ENCODE measurements at regions not wholly inside any gene's neighbourhood (a gene's known extent, or its start where the extent isn't known, plus 50 kb on each side); places are given as distances from the start of the nearest gene placed in this dataset.
"Not testable (repeated sequence)": the region's sequence is repeated elsewhere in the genome, so short reads cannot be mapped to it uniquely, and the experiment has no call there.

DNA sequence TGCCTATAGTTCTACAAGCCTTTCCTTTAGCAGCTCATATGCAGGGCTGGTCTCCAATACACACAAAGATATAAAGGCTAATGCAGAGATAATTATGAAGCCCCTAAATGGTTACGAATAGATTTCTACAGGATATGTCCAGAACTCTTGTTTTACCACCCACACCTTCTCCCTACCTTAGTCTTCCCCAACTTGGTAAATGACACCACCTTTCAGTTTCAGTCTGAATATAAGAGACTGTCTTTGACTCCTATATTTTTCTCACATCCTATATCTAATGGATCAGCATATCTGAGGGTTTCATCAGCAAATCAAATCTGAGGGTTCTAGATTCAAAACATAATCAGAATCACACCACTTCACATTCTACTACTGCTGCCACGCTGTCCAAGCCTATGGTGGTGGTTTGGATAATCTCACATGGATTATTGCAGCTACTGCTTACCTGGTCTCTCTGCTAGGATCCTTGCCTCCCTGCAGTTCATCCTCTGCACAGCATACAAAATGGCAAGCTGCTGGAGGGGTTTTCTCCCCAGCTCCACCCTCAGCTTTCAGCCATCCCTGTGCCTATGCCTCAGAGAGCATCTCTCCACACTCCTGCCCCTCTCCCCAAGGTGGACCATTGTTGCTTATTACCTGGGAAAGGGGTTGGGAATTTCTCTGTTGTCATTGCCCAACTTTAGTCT, 178.0 kb upstream of the SPOPL start:
- no peak for DNase-seq (ENCODE audit: low read depth)
- in situ Hi-C loops (cut with HindIII; ENCODE audit: low pct_unique_long_range_greater_than_20kb, low sequenced_read_pairs): no loop called here

DNA sequence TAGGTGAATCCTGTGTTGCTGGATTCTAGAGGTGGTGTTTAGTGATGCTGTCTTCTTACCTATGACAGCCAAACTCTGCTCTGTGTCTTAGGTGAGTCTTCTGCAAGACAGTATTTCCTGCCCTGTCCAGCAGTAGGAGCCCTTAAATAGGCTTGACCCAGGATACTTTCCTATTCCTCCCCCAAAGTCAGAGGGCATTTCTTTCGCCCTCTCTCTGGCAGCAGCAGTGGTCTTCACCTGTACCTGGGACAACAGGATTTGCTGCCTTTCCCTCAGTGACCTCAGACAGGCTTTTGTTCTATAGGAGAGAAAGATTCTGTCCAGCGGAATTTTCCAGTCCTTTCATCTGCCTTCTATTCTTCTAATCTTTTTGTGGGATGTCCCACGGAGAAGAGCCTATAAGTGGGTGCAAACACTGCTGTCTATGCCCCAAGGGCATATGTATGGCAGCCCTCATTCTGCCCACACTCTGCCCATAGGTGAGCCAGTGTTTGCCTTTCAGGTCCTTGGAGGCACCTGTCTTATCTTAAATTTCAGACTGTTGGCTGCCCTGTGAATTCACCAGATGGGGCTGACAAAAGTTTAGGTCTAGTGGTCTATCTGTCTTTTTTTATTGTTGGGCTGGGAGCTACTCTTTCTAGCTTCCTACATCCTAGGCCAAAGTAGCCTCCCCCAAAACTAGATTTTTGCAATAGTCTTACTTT, 177.3 kb upstream of the SPOPL start:
- in situ Hi-C loops (cut with HindIII; ENCODE audit: low pct_unique_long_range_greater_than_20kb, low sequenced_read_pairs): no loop called here
- no peak for DNase-seq (ENCODE audit: low read depth)

DNA sequence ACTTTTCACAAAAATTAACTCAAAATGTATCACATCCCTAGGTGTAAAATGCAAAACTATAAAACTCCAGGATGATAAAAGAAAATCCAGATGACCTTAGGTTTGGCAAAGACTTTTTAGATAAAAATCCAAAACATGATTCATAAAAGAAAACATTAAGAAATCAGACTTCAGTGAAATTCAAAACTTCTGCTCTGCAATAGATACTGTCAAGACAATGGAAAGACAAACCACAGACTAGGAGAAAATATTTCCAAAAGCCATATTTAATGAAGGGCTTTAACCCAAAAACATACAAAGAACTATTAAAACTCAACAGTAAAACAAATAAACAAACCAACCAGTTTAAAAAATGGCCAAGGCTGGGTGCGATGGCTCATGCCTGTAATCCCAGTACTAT, 173.6 kb upstream of the SPOPL start:
- no peak for DNase-seq (ENCODE audit: low read depth)
- in situ Hi-C loops (cut with HindIII; ENCODE audit: low pct_unique_long_range_greater_than_20kb, low sequenced_read_pairs): no loop called here

DNA sequence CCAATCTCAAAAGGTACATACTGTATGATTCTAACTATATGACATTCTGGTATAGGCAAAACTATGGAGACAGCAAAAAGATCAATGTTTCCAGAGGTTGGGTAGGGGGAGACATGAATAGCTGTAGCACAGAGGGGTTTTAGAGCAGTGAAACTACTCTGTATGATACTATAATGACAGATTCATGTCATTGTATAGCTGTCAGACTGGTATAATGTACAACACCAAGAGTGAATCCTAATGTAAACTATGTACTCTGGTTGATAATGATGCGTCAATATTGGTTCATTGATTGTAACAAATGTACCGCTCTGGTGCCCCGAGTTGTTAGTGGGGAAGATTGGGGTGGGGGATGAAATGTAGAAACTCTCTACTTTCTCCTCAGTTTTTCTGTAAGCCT, 172.4 kb upstream of the SPOPL start:
- in situ Hi-C loops (cut with HindIII; ENCODE audit: low pct_unique_long_range_greater_than_20kb, low sequenced_read_pairs): no loop called here
- no peak for DNase-seq (ENCODE audit: low read depth)

DNA sequence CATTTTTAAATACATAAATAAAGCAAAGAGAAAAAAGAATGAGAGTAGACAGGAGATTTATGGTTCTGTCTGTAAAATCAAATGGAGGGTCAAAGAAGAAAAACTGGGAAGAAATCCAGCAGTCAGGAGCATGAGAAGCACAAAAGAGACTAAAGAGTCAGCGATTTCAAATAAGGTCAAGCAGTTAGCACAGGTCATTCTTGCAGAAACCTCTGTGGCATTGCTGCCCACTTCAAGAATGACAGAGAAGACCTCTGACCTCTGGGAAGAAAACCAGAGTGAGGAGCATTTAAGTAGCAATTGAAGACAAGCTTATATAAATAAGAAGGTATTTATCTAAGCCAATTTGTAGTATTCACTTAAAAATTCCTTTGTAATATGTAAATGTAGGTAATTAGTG, 172.0 kb upstream of the SPOPL start:
- in situ Hi-C loops (cut with HindIII; ENCODE audit: low pct_unique_long_range_greater_than_20kb, low sequenced_read_pairs): no loop called here
- no peak for DNase-seq (ENCODE audit: low read depth)

DNA sequence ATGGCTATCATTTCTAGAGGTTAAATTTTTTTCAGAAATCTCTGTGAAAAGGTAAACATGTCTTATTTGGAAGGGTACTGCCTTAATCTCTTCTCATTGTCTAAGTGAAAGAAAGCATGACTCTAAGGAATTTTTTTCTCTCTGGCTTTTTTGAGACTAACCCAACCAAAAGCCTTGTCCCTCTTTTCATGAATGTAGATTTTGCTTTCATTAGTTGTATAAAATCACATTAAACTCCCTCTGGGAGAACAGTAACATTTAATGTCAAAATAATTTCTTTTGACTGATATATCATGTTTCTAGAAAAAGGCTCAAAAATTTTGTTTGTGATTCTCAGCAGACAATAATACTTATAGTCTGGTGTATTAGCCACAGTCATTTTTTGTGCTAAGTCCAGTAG, 168.4 kb upstream of the SPOPL start:
- in situ Hi-C loops (cut with HindIII; ENCODE audit: low pct_unique_long_range_greater_than_20kb, low sequenced_read_pairs): no loop called here

DNA sequence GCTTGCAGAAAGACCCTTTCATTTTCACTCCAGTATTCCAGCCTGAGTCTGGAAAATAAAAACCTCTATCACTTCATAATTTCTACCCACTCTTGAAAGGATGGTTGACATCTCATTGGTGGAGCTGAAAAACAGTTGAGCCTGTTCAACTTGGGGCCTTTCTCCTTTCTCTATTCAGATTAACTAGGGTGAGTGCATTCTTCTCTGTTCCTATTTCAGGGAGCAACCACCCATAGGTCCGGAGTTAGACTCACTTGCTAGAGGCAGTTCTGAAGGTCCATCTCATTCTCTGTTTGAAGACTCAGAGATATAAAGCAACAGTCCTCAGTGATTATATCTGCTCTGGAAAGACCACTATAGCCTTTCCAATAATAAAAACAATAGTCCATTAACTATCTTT, 167.9 kb upstream of the SPOPL start:
- DNase-seq (ENCODE audit: low read depth): no peak
- in situ Hi-C loops (cut with HindIII; ENCODE audit: low pct_unique_long_range_greater_than_20kb, low sequenced_read_pairs): no loop called here

More for the DNA sequence above, 168.4 kb upstream of the SPOPL start:
- DNase-seq (ENCODE audit: low read depth): no peak

DNA sequence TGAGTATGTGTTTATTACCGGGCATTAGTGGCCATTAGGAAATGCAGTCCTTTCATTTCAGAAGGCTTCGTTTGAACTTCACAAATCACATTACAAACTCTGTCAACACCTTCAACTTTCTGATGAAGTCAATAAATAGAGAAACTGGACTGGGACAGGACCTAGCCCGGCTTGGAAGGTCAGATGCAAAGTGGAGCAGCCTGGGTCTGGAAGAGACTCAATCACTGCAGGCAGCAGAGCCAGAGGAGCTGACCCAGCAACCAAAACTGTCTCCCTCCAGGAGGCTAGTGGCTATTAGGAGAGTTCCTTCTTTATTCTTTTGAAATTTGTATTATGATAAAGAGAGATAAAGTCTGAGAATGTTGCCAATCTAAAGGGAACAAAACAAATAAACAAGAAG, 167.2 kb upstream of the SPOPL start:
- in situ Hi-C loops (cut with HindIII; ENCODE audit: low pct_unique_long_range_greater_than_20kb, low sequenced_read_pairs): no loop called here
- no peak for DNase-seq (ENCODE audit: low read depth)

DNA sequence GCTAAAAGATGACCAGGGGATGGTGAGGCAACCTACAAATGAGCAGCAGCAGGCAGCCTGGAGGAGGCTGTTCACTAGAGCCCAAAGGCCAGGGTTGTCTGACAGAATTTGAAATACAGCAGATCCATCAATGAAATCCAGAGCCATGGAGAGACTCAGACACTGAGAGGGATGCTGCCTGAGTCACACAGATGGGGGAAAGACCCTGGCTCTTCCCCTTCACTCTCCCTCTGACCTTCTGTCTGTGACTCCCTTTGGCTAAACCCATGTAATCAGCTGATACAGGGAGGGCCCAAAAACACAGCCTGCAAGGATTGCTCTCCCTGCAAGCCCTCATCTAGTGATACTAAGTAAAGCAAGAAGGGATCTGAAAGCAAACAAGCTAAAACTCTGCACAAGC, 166.5 kb upstream of the SPOPL start:
- in situ Hi-C loops (cut with HindIII; ENCODE audit: low pct_unique_long_range_greater_than_20kb, low sequenced_read_pairs): no loop called here
- no peak for DNase-seq (ENCODE audit: low read depth)

DNA sequence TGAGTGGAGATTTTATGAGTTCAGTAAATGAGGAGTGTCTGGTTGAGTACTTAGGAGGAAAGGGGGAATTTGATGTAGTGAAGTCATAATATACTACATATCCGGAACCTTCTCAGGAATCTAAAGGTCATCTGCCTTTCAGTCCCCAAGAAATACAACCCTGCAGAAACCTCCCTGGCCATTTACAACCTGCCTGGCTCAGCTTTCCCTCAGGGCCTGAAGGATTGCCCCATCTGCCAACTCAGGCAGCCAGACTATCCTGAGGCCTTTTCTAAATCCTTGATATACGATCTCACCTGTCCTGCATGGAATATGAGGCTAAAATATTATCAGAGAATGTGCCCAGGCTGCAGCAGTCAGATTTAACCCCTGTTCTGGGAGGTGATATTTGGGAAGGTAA, 165.4 kb upstream of the SPOPL start:
- DNase-seq (ENCODE audit: low read depth): no peak
- in situ Hi-C loops (cut with HindIII; ENCODE audit: low pct_unique_long_range_greater_than_20kb, low sequenced_read_pairs): no loop called here

DNA sequence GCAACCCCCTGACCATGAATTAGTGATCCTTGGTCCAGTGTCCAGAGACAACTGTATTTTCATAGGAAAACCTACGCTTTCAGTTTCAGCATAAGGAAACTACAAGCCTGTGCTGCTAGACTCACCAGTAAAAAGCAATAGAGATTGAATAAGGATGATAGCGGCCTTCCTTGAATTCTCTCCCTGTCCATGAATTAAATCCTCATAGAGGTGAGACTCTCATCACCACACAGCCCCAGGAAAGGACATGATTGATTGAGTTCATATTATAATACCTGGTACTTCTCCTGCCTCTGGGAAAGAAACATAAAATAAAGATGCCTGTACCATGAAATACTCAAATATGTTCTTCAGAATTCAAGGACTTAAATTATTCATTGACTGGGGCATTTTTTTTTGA, 146.3 kb upstream of the SPOPL start:
- DNase-seq (ENCODE audit: low read depth): no peak
- in situ Hi-C loops (cut with HindIII; ENCODE audit: low pct_unique_long_range_greater_than_20kb, low sequenced_read_pairs): no loop called here

DNA sequence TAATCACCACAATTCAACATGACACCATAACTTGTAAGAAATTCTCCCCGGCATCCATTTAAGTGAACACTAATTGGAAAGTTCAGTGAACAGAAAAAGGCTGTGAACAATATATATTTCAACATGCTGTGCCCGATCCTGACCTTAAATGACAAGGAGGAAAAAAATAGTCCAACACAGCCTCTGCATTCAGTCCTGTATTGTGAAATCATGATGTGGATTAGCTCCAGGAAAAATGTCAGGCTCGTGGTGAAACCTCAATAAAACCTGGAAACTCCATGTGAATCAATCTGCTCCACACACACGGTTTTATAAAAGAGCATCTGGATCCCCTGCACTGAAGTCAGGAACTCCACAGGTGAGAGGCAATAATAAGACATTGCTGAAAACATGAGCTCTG, 145.4 kb upstream of the SPOPL start:
- in situ Hi-C loops (cut with HindIII; ENCODE audit: low pct_unique_long_range_greater_than_20kb, low sequenced_read_pairs): no loop called here
- no peak for DNase-seq (ENCODE audit: low read depth)

DNA sequence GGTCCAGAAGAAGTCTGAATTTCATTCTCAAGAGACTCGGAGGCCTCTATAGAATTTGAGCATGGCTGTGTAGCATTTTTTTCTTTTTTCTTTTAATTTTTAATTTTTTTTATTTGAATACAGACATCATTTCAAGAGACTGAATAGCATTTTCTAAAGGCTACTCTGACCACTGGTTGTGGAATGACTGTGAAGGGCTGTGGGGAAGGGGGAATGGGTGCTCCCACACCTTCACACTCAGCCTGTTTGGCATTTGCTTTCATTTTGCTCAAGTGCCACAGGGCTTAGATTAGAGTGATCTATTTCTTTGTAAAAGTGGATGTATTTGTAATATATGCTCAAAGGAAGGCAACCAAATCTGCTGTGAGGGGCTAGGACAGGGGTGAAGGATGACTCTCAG, 142.0 kb upstream of the SPOPL start:
- in situ Hi-C loops (cut with HindIII; ENCODE audit: low pct_unique_long_range_greater_than_20kb, low sequenced_read_pairs): no loop called here
- DNase-seq (ENCODE audit: low read depth): no peak

DNA sequence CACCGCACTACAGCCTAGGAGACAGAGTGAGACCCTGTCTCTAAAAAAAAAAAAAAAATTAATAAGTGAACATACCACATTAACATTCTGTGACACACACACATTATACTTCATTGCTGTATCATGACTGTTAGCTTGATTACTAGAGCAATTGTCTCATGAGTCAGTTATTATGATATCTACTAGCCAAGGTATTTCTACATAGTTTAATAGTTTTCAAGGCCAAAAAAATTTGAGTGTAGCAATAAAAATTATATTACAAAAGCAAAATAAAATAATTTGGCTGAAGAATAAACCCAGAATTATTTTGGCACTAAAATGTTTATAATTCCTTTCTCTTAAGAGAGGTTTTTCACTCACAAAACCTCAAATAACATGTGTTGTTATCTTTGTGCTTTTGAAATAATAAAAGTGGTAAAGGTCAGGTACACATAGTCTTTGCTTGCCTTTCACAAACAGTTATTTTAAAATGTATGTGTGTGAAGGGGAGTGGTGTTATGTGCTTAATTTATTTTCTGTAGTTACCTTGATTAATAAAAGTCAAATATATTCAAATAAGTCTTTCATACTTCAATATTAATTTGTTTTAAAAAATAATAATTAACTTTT, 136.9 kb upstream of the SPOPL start:
- DNase-seq (ENCODE audit: low read depth): no peak
- in situ Hi-C loops (cut with HindIII; ENCODE audit: low pct_unique_long_range_greater_than_20kb, low sequenced_read_pairs): no loop called here

DNA sequence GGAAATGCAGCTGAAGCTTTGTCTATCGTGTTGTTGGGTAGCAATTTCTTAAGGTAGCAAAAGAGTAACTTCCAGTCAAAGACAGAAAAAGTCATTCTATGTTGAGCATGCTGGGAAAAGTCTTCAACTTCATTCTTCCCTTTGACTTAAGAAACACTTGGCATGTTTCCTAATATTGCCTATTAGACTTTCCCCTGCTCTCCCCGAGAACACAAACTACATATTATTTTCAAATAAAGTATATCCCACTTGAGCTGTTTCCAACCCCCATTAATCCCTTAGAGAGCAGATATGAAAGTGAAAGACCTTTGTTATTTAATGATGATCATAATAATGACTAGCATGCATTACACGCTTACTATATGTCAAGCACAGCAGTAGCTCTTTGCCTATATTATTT, 136.0 kb upstream of the SPOPL start:
- no peak for DNase-seq (ENCODE audit: low read depth)
- in situ Hi-C loops (cut with HindIII; ENCODE audit: low pct_unique_long_range_greater_than_20kb, low sequenced_read_pairs): no loop called here

DNA sequence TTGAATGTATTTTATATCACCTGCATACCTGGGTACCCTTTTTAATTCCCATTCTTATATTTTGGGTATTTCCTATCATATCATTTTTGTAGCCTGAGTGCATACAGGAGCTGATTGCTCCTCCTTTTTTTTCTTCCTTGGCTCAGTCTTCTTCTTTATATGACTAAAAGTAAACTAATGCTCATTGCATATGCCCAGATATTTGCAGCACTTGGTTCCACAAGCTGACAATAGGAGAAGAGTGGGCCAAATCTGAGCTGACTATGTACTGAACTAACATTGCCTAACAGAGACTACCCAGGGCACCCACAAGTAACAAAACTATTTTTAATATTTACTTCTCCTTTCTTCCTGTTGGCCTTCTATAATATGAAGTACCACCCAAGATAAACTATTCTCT, 131.7 kb upstream of the SPOPL start:
- DNase-seq (ENCODE audit: low read depth): no peak
- in situ Hi-C loops (cut with HindIII; ENCODE audit: low pct_unique_long_range_greater_than_20kb, low sequenced_read_pairs): no loop called here

DNA sequence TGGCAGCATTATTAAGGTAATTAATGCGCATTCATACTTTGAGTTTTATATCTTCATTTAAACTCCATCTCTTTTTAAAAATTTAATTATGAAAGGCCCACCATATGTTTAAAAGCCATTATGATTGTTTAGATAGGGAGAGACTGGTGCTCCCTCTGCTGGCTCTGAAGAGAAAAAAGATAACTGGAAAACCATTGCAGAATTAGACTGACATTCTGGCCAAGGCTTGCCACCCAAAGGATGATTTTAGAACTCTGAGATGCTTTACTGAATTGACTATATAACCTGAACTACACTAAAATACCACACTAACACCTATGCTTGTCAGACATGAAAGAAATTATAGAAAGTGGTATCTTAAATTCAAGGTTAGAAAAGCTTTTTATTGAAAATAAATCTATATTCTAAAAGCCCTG, 127.6 kb upstream of the SPOPL start:
- peak; percentile 12 for DNase-seq (ENCODE audit: low read depth)
- in situ Hi-C loops (cut with HindIII; ENCODE audit: low pct_unique_long_range_greater_than_20kb, low sequenced_read_pairs): no loop called here

DNA sequence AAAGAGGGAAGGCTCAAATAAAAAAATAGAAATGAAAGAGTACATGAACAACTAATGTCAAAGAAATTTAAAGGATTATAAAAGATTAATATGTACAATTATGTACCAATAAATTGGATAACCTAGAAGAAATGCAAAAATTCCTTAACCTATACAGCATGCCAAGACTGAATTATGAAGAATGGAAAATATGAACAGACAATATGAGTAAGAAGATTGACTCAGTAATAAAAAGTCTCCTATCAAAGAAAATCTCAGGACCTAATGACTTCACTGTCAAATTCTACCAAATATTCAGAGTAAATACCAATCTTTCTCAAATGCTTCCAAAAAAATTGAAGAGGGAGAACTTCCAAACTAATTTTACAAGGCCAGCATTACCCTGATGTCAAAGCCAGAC, 120.2 kb upstream of the SPOPL start:
- in situ Hi-C loops (cut with HindIII; ENCODE audit: low pct_unique_long_range_greater_than_20kb, low sequenced_read_pairs): no loop called here
- DNase-seq (ENCODE audit: low read depth): no peak

DNA sequence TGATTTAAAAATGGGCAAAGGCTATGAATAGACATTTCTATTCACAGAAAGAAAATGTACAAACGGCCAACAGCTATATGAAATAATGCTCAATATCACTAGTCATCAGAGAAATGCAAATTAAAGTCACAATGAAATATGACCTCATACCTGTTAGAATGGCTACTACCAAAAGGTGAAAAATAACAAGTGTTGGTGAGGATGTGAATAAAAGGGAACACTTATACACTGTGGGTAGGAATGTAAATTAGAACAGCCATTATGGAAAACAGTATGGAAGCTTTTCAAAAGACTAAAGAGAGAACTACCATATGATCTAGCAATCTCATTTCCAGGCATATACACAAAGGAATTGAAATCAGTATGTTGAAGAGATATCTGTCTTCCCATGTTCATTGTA, 118.9 kb upstream of the SPOPL start:
- in situ Hi-C loops (cut with HindIII; ENCODE audit: low pct_unique_long_range_greater_than_20kb, low sequenced_read_pairs): no loop called here
- no peak for DNase-seq (ENCODE audit: low read depth)

DNA sequence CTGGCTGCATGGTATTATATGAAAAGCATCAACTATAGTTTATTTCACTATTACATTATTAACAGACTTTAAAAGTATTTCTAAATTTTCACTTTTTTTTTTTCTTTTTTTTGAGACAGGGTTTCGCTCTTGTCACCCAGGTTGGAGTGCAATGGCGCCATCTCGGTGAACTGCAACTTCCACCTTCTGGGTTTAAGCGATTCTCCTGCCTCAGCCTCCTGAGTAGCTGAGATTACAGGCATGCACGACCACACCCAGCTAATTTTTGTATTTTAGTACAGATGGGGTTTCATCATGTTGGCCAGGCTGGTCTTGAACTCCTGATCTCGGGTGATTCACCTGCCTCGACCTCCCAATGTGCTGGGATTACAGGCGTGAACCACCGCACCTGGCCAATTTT, 115.4 kb upstream of the SPOPL start:
- DNase-seq (ENCODE audit: low read depth); in situ Hi-C loops (cut with HindIII; ENCODE audit: low pct_unique_long_range_greater_than_20kb, low sequenced_read_pairs): not testable (repeated sequence)
